ENCODE measurements at regions not wholly inside any gene's neighbourhood (a gene's known extent, or its start where the extent isn't known, plus 50 kb on each side); places are given as distances from the start of the nearest gene placed in this dataset.

- in situ Hi-C loops (cut with HindIII; ENCODE audit: low sequenced_read_pairs): no loop called here
- DNase-seq (ENCODE audit: low read depth): no peak
- no peak overlapping the region for H3K4me3 ChIP-seq (ENCODE audit: low read depth, low read length)
- no peak for TF ChIP-seq CTCF (IDR thresholded peaks at IDR 0.05; ENCODE audit: low read depth, low read length, missing control alignments)
Observed at GRCh38 chr5:167801999-167802398, 489.4 kb upstream of the WWC1 start.

DNA sequence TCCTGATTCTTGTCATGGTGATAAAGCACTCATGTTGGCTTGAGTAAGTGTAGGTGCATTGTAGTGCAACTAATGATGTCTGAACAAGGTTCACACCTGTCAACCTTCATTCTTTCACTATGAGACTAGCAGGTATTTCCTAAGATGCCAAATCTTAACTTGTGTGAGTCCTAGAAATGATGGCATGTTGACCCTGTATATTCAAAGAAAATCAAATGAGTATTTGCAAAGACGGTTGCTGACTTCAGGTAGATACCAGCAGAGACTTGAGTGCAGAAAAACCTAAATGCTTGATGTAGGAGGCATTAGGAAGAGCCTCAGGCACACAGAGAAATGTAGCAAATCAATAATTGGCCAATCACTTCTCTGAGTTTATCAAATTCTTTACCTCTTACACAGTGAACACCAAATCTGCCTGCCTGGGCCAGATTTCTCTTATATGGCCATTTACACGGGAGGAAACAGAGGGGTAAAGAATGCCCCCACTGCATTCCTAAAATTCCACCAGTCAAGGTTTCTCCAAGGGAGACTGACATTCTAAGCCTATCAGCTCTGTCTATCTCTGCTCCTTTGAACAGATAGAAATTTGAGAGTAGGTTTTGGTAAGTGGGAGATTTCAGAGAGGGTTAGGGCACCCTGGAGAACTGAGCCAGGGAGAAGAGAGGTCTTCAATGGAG lies 488.6 kb upstream of the WWC1 start:
- no peak for TF ChIP-seq CTCF (IDR thresholded peaks at IDR 0.05; ENCODE audit: low read depth, low read length, missing control alignments)
- DNase-seq (ENCODE audit: low read depth): no peak
- no peak overlapping the region for H3K4me3 ChIP-seq (ENCODE audit: low read depth, low read length)
- in situ Hi-C loops (cut with HindIII; ENCODE audit: low sequenced_read_pairs): no loop called here

- TF ChIP-seq CTCF (IDR thresholded peaks at IDR 0.05; ENCODE audit: low read depth, low read length, missing control alignments): no peak
- no peak overlapping the region for H3K4me3 ChIP-seq (ENCODE audit: low read depth, low read length)
- DNase-seq (ENCODE audit: low read depth): no peak
- in situ Hi-C loops (cut with HindIII; ENCODE audit: low sequenced_read_pairs): no loop called here
Observed at GRCh38 chr5:167804512-167805220, 486.8 kb upstream of the WWC1 start.

- in situ Hi-C loops (cut with HindIII; ENCODE audit: low sequenced_read_pairs): loop anchor here (5.0 kb wide), 1 partner anchor 48 kb away; no protein-coding TSS in a partner anchor
- H3K4me3 ChIP-seq (ENCODE audit: low read depth, low read length): no peak overlapping the region
- no peak for DNase-seq (ENCODE audit: low read depth)
- no peak for TF ChIP-seq CTCF (IDR thresholded peaks at IDR 0.05; ENCODE audit: low read depth, low read length, missing control alignments)
Observed at GRCh38 chr5:167810573-167810972, 480.9 kb upstream of the WWC1 start.

- in situ Hi-C loops (cut with HindIII; ENCODE audit: low sequenced_read_pairs): loop anchor here (5.0 kb wide), 1 partner anchor 51 kb away; no protein-coding TSS in a partner anchor
- TF ChIP-seq CTCF (IDR thresholded peaks at IDR 0.05; ENCODE audit: low read depth, low read length, missing control alignments): no peak
- no peak overlapping the region for H3K4me3 ChIP-seq (ENCODE audit: low read depth, low read length)
- DNase-seq (ENCODE audit: low read depth): no peak
Observed at GRCh38 chr5:167812871-167813270, 478.6 kb upstream of the WWC1 start.

- in situ Hi-C loops (cut with HindIII; ENCODE audit: low sequenced_read_pairs): loop anchor here (5.0 kb wide), 1 partner anchor 51 kb away; no protein-coding TSS in a partner anchor
- DNase-seq (ENCODE audit: low read depth): no peak
- no peak for TF ChIP-seq CTCF (IDR thresholded peaks at IDR 0.05; ENCODE audit: low read depth, low read length, missing control alignments)
- H3K4me3 ChIP-seq (ENCODE audit: low read depth, low read length): no peak overlapping the region
Observed at GRCh38 chr5:167813389-167813788, 478.1 kb upstream of the WWC1 start.

Measured in astrocyte of the cerebellum (primary cell).